ENCODE measurements at regions not wholly inside any gene's neighbourhood (a gene's known extent, or its start where the extent isn't known, plus 50 kb on each side); places are given as distances from the start of the nearest gene placed in this dataset.

- peaks cover 8% of the 10 kb centered on the region for H3K4me1 ChIP-seq (ENCODE audit: insufficient read depth)
- no peak overlapping the region for H2AFZ ChIP-seq
- no peaks in the 10 kb centered on the region for H3K9me3 ChIP-seq (ENCODE audit: low read depth)
- no peaks in the 10 kb centered on the region for H4K20me1 ChIP-seq (ENCODE audit: insufficient read depth, poor library complexity, severe bottlenecking)
- no peak overlapping the region for H3K4me2 ChIP-seq
- H3K36me3 ChIP-seq (replicated peaks; ENCODE audit: insufficient read depth, low read depth): no peaks in the 10 kb centered on the region
- no peak overlapping the region for H3K4me3 ChIP-seq
- no peak for TF ChIP-seq EZH2 (IDR thresholded peaks at IDR 0.05; ENCODE audit: borderline replicate concordance)
- TF ChIP-seq EZH2phosphoT487 (IDR thresholded peaks at IDR 0.05; ENCODE audit: low read depth, severe bottlenecking, unreplicated experiment): no peak
- TF ChIP-seq, protein P1, sequence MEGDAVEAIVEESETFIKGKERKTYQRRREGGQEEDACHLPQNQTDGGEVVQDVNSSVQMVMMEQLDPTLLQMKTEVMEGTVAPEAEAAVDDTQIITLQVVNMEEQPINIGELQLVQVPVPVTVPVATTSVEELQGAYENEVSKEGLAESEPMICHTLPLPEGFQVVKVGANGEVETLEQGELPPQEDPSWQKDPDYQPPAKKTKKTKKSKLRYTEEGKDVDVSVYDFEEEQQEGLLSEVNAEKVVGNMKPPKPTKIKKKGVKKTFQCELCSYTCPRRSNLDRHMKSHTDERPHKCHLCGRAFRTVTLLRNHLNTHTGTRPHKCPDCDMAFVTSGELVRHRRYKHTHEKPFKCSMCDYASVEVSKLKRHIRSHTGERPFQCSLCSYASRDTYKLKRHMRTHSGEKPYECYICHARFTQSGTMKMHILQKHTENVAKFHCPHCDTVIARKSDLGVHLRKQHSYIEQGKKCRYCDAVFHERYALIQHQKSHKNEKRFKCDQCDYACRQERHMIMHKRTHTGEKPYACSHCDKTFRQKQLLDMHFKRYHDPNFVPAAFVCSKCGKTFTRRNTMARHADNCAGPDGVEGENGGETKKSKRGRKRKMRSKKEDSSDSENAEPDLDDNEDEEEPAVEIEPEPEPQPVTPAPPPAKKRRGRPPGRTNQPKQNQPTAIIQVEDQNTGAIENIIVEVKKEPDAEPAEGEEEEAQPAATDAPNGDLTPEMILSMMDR (IDR thresholded peaks at IDR 0.05; ENCODE audit: poor library complexity): no peak
- no peaks in the 10 kb centered on the region for H3K79me2 ChIP-seq
- DNase-seq (ENCODE audit: low spot score): no peak
- H3K27ac ChIP-seq: no peak overlapping the region
- WGBS (ENCODE audit: low lambda C conversion rate, missing lambda C conversion rate): 85% methylated on average over 2 of the region's 2 CpGs
- no peaks in the 10 kb centered on the region for H3K9me2 ChIP-seq (replicated peaks; ENCODE audit: insufficient read depth)
- H3K27me3 ChIP-seq: no peaks in the 10 kb centered on the region
These were observed 79.8 kb upstream of the MELK start for GRCh38 chr9:36492865-36493264.

- Histone ChIP-seq H3K36me3 (replicated peaks; ENCODE audit: insufficient read depth, low read depth) (no peaks in the 10 kb centered on the region), H4K20me1 (ENCODE audit: insufficient read depth, poor library complexity, severe bottlenecking) (peaks cover 15% of the 10 kb centered on the region), H3K27me3 (no peaks in the 10 kb centered on the region), H3K9me3 (ENCODE audit: low read depth) (no peaks in the 10 kb centered on the region), H3K9me2 (replicated peaks; ENCODE audit: insufficient read depth) (no peaks in the 10 kb centered on the region), H3K4me2 (no peak overlapping the region), H3K27ac (peak overlapping the region; percentile 98), H2AFZ (no peak overlapping the region), H3K4me1 (ENCODE audit: insufficient read depth) (peaks cover 20% of the 10 kb centered on the region), H3K79me2 (peaks cover 26% of the 10 kb centered on the region), H3K4me3 (no peak overlapping the region)
- no peak for DNase-seq (ENCODE audit: low spot score)
- TF ChIP-seq EZH2 (IDR thresholded peaks at IDR 0.05; ENCODE audit: borderline replicate concordance): no peak
- TF ChIP-seq EZH2phosphoT487 (IDR thresholded peaks at IDR 0.05; ENCODE audit: low read depth, severe bottlenecking, unreplicated experiment): no peak
- TF ChIP-seq, protein P1 (IDR thresholded peaks at IDR 0.05; ENCODE audit: poor library complexity): no peak
- 88% methylated on average over 8 of the region's 8 CpGs for WGBS (ENCODE audit: low lambda C conversion rate, missing lambda C conversion rate)
These were observed 83.2 kb upstream of the MELK start for GRCh38 chr9:36489453-36489852.

DNA sequence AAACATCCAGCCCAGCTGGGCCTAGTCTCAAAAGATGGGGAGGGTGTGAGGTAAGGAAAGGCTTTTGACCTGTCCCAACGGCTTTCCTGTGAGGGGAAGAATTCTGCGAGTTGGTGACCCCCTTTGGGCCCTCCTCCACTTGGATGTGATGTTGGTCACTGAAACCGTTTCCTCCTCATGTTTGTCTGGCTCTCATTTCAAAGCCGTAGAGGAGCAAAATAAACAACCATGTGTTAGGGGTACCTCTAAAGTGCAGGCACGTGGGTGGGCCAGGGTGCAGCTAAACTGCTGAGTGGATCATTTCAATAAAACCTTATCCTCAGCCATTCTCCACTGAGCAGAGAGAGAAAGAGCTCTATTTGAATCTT, 84.3 kb upstream of the MELK start:
- Histone ChIP-seq H3K27me3 (no peaks in the 10 kb centered on the region), H3K4me2 (peak overlapping the region; percentile 85), H3K9me2 (replicated peaks; ENCODE audit: insufficient read depth) (no peaks in the 10 kb centered on the region), H3K79me2 (peaks cover 37% of the 10 kb centered on the region), H3K27ac (peak overlapping the region; percentile 98), H4K20me1 (ENCODE audit: insufficient read depth, poor library complexity, severe bottlenecking) (peaks cover 15% of the 10 kb centered on the region), H2AFZ (peak overlapping the region; percentile 94), H3K4me3 (peak overlapping the region; percentile 57), H3K9me3 (ENCODE audit: low read depth) (no peaks in the 10 kb centered on the region), H3K36me3 (replicated peaks; ENCODE audit: insufficient read depth, low read depth) (no peaks in the 10 kb centered on the region), H3K4me1 (ENCODE audit: insufficient read depth) (peaks cover 25% of the 10 kb centered on the region)
- DNase-seq (ENCODE audit: low spot score): no peak
- TF ChIP-seq, protein P1 (IDR thresholded peaks at IDR 0.05; ENCODE audit: poor library complexity): no peak
- no peak for TF ChIP-seq EZH2phosphoT487 (IDR thresholded peaks at IDR 0.05; ENCODE audit: low read depth, severe bottlenecking, unreplicated experiment)
- 10% methylated on average over 5 of the region's 5 CpGs for WGBS (ENCODE audit: low lambda C conversion rate, missing lambda C conversion rate)
